ENCODE measurements at regions not wholly inside any gene's neighbourhood (a gene's known extent, or its start where the extent isn't known, plus 50 kb on each side); places are given as distances from the start of the nearest gene placed in this dataset.

GRCh38 chr1:208997726-208998312 is 585.7 kb upstream of the CAMK1G start:
- no peaks in the 10 kb centered on the region for H3K27me3 ChIP-seq (ENCODE audit: control insufficient read depth in 5 of 5, insufficient read depth in 4 of 5, low read length in 5 of 5)
- no peak overlapping the region for H3K4me3 ChIP-seq (ENCODE audit: low read depth in 1 of 5, low read length in 5 of 5)
- peaks cover 0 to 3% (median 0%) of the 10 kb centered on the region in 5 donors for H3K4me1 ChIP-seq (ENCODE audit: control insufficient read depth in 5 of 5, insufficient read depth in 5 of 5, low read length in 5 of 5)
- H3K27ac ChIP-seq (ENCODE audit: low read depth, low read length) = no peak overlapping the region
- H3K9me3 ChIP-seq (ENCODE audit: control insufficient read depth in 5 of 5, low read length in 5 of 5) = no peaks in the 10 kb centered on the region
- no peak overlapping the region for H3K9ac ChIP-seq (ENCODE audit: low read length in 5 of 5)
- no peaks in the 10 kb centered on the region for H3K36me3 ChIP-seq (ENCODE audit: control insufficient read depth in 5 of 5, insufficient read depth in 5 of 5, low read length in 5 of 5)

DNA sequence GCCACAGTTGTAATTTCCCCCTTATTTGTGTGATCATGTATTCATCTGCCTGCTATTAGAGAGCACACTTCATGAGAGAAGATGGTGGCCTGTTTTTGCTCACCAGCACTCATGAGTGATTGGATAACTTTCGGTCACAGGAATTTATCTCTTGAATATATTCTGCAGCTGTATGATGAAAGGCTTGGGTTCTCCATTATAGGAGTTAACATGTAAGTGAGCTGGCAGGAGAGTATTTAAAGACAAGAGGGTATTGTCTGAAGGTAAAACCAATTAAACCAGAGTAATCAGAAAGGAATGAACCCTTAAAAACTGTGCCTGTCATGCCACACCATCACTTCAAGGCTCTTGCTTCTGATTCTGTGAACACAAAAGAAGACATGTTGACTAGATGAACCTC is 574.9 kb upstream of the CAMK1G start:
- Histone ChIP-seq H3K36me3 (ENCODE audit: control insufficient read depth in 5 of 5, insufficient read depth in 5 of 5, low read length in 5 of 5) (no peaks in the 10 kb centered on the region), H3K4me3 (ENCODE audit: low read depth in 1 of 5, low read length in 5 of 5) (no peak overlapping the region), H3K9ac (ENCODE audit: low read length in 5 of 5) (no peak overlapping the region), H3K9me3 (ENCODE audit: control insufficient read depth in 5 of 5, low read length in 5 of 5) (no peaks in the 10 kb centered on the region), H3K27ac (ENCODE audit: low read depth, low read length) (no peak overlapping the region), H3K4me1 (ENCODE audit: control insufficient read depth in 5 of 5, insufficient read depth in 5 of 5, low read length in 5 of 5) (no peaks in the 10 kb centered on the region), H3K27me3 (ENCODE audit: control insufficient read depth in 5 of 5, insufficient read depth in 4 of 5, low read length in 5 of 5) (no peaks in the 10 kb centered on the region)

GRCh38 chr1:209010475-209011230 is 572.9 kb upstream of the CAMK1G start:
- Histone ChIP-seq H3K27me3 (ENCODE audit: control insufficient read depth in 5 of 5, insufficient read depth in 4 of 5, low read length in 5 of 5) (no peaks in the 10 kb centered on the region), H3K9ac (ENCODE audit: low read length in 5 of 5) (no peak overlapping the region), H3K36me3 (ENCODE audit: control insufficient read depth in 5 of 5, insufficient read depth in 5 of 5, low read length in 5 of 5) (no peaks in the 10 kb centered on the region), H3K27ac (ENCODE audit: low read depth, low read length) (no peak overlapping the region), H3K9me3 (ENCODE audit: control insufficient read depth in 5 of 5, low read length in 5 of 5) (no peaks in the 10 kb centered on the region), H3K4me1 (ENCODE audit: control insufficient read depth in 5 of 5, insufficient read depth in 5 of 5, low read length in 5 of 5) (no peaks in the 10 kb centered on the region), H3K4me3 (ENCODE audit: low read depth in 1 of 5, low read length in 5 of 5) (no peak overlapping the region)

- Histone ChIP-seq H3K9me3 (ENCODE audit: control insufficient read depth in 5 of 5, low read length in 5 of 5) (peaks cover 0 to 7% (median 4%) of the 10 kb centered on the region in 5 donors), H3K4me1 (ENCODE audit: control insufficient read depth in 5 of 5, insufficient read depth in 5 of 5, low read length in 5 of 5) (no peaks in the 10 kb centered on the region), H3K4me3 (ENCODE audit: low read depth in 1 of 5, low read length in 5 of 5) (no peak overlapping the region), H3K27me3 (ENCODE audit: control insufficient read depth in 5 of 5, insufficient read depth in 4 of 5, low read length in 5 of 5) (no peaks in the 10 kb centered on the region), H3K9ac (ENCODE audit: low read length in 5 of 5) (no peak overlapping the region), H3K36me3 (ENCODE audit: control insufficient read depth in 5 of 5, insufficient read depth in 5 of 5, low read length in 5 of 5) (no peaks in the 10 kb centered on the region), H3K27ac (ENCODE audit: low read depth, low read length) (no peak overlapping the region)
These were observed 570.9 kb upstream of the CAMK1G start for GRCh38 chr1:209012443-209013196.

DNA sequence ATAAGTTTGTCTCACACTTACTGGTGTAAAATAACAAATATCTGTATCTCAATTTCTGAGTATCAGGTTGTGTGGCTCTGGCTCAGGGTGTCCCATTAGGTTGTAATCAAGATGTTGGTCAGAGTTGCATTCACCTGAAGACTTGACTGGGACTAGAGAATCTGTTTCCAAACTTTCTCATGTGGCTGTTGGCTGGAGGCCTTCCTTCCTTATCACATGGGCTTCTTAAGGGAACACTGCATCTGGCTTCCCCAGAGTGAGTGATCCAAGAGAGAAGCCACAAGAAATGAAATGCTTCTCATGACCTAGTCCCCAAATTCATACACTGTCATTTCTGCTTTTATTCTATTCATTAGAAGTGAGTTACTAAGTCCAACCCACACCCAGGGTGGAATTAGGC is 568.4 kb upstream of the CAMK1G start:
- Histone ChIP-seq H3K4me3 (ENCODE audit: low read depth in 1 of 5, low read length in 5 of 5) (no peak overlapping the region), H3K9ac (ENCODE audit: low read length in 5 of 5) (no peak overlapping the region), H3K27me3 (ENCODE audit: control insufficient read depth in 5 of 5, insufficient read depth in 4 of 5, low read length in 5 of 5) (no peaks in the 10 kb centered on the region), H3K36me3 (ENCODE audit: control insufficient read depth in 5 of 5, insufficient read depth in 5 of 5, low read length in 5 of 5) (no peaks in the 10 kb centered on the region), H3K9me3 (ENCODE audit: control insufficient read depth in 5 of 5, low read length in 5 of 5) (peaks cover 0 to 12% (median 7%) of the 10 kb centered on the region in 5 donors), H3K27ac (ENCODE audit: low read depth, low read length) (no peak overlapping the region), H3K4me1 (ENCODE audit: control insufficient read depth in 5 of 5, insufficient read depth in 5 of 5, low read length in 5 of 5) (no peaks in the 10 kb centered on the region)

DNA sequence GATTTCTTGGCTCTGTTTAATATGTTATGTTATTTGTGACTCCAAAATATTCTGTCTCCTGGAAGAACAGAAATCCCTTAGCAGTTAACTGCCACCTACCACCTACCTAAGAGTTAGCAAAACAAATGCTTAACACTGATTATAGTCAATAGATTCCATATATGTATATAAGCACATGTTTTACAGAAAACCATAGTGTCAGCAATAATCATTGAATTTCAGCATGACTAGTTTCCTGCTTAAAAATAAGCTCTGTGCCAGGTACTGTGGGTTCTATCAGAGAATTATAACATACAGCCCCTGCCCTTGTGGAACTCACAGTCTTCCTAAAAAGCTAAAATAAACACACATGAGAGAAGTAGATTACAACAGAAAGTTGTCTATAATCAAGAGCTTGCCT is 561.9 kb upstream of the CAMK1G start:
- no peaks in the 10 kb centered on the region for H3K27me3 ChIP-seq (ENCODE audit: control insufficient read depth in 5 of 5, insufficient read depth in 4 of 5, low read length in 5 of 5)
- no peak overlapping the region for H3K4me3 ChIP-seq (ENCODE audit: low read depth in 1 of 5, low read length in 5 of 5)
- no peak overlapping the region for H3K27ac ChIP-seq (ENCODE audit: low read depth, low read length)
- H3K36me3 ChIP-seq (ENCODE audit: control insufficient read depth in 5 of 5, insufficient read depth in 5 of 5, low read length in 5 of 5) = no peaks in the 10 kb centered on the region
- H3K4me1 ChIP-seq (ENCODE audit: control insufficient read depth in 5 of 5, insufficient read depth in 5 of 5, low read length in 5 of 5) = no peaks in the 10 kb centered on the region
- H3K9ac ChIP-seq (ENCODE audit: low read length in 5 of 5) = no peak overlapping the region
- H3K9me3 ChIP-seq (ENCODE audit: control insufficient read depth in 5 of 5, low read length in 5 of 5) = peaks cover 0 to 15% (median 11%) of the 10 kb centered on the region in 5 donors

GRCh38 chr1:209023790-209024189 is 559.7 kb upstream of the CAMK1G start:
- Histone ChIP-seq H3K9me3 (ENCODE audit: control insufficient read depth in 5 of 5, low read length in 5 of 5) (peaks cover 0 to 7% (median 6%) of the 10 kb centered on the region in 5 donors), H3K27me3 (ENCODE audit: control insufficient read depth in 5 of 5, insufficient read depth in 4 of 5, low read length in 5 of 5) (no peaks in the 10 kb centered on the region), H3K27ac (ENCODE audit: low read depth, low read length) (no peak overlapping the region), H3K36me3 (ENCODE audit: control insufficient read depth in 5 of 5, insufficient read depth in 5 of 5, low read length in 5 of 5) (no peaks in the 10 kb centered on the region), H3K9ac (ENCODE audit: low read length in 5 of 5) (no peak overlapping the region), H3K4me3 (ENCODE audit: low read depth in 1 of 5, low read length in 5 of 5) (no peak overlapping the region), H3K4me1 (ENCODE audit: control insufficient read depth in 5 of 5, insufficient read depth in 5 of 5, low read length in 5 of 5) (no peaks in the 10 kb centered on the region)

GRCh38 chr1:209029737-209030136 is 553.8 kb upstream of the CAMK1G start:
- Histone ChIP-seq H3K9me3 (ENCODE audit: control insufficient read depth in 5 of 5, low read length in 5 of 5) (no peaks in the 10 kb centered on the region), H3K36me3 (ENCODE audit: control insufficient read depth in 5 of 5, insufficient read depth in 5 of 5, low read length in 5 of 5) (no peaks in the 10 kb centered on the region), H3K4me3 (ENCODE audit: low read depth in 1 of 5, low read length in 5 of 5) (no peak overlapping the region), H3K27ac (ENCODE audit: low read depth, low read length) (no peak overlapping the region), H3K27me3 (ENCODE audit: control insufficient read depth in 5 of 5, insufficient read depth in 4 of 5, low read length in 5 of 5) (peaks cover 0 to 7% (median 0%) of the 10 kb centered on the region in 5 donors), H3K9ac (ENCODE audit: low read length in 5 of 5) (no peak overlapping the region), H3K4me1 (ENCODE audit: control insufficient read depth in 5 of 5, insufficient read depth in 5 of 5, low read length in 5 of 5) (no peaks in the 10 kb centered on the region)

DNA sequence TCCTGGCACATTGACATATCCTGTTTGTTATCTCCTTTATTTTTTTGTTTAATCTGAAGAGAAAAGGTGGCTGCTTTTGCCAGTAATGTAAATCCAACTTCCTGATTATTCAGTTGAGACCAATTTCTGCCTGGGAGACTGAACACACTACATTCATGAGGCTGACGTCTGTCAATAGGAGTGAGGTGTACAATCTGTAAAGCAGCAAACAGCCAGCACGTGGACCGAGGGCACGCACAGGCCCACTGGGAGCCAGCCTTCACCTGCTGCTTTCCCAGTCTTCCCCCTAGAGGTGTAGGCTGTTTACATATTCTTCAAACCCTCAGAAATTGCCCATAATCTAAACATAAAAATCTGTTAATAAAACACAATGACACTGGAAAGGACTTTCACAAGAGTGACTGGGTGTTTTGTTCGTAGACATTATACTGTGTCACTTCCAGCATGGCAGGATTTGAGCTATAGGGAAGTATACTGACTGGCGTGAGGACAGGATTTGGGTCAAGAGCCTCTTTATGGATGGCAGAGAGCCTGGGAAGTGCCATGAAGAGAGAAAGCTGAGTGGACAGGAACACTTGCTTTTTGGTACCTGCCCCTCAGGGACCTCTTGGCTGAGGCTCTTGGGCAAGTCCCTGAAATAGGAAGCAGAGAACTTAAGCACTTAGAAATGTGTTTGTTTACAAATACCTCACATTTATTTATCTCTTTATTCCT is 552.9 kb upstream of the CAMK1G start:
- Histone ChIP-seq H3K4me3 (ENCODE audit: low read depth in 1 of 5, low read length in 5 of 5) (no peak overlapping the region), H3K9me3 (ENCODE audit: control insufficient read depth in 5 of 5, low read length in 5 of 5) (no peaks in the 10 kb centered on the region), H3K27ac (ENCODE audit: low read depth, low read length) (no peak overlapping the region)

More for the DNA sequence above, 552.9 kb upstream of the CAMK1G start:
- H3K4me1 ChIP-seq (ENCODE audit: control insufficient read depth in 5 of 5, insufficient read depth in 5 of 5, low read length in 5 of 5) = no peaks in the 10 kb centered on the region
- no peak overlapping the region for H3K9ac ChIP-seq (ENCODE audit: low read length in 5 of 5)
- no peaks in the 10 kb centered on the region for H3K36me3 ChIP-seq (ENCODE audit: control insufficient read depth in 5 of 5, insufficient read depth in 5 of 5, low read length in 5 of 5)
- peaks cover 0 to 7% (median 0%) of the 10 kb centered on the region in 5 donors for H3K27me3 ChIP-seq (ENCODE audit: control insufficient read depth in 5 of 5, insufficient read depth in 4 of 5, low read length in 5 of 5)
